PC-3 (cell line): ENCODE measurements at regions not wholly inside any gene's neighbourhood (a gene's known extent, or its start where the extent isn't known, plus 50 kb on each side); places are given as distances from the start of the nearest gene placed in this dataset.

Experiments
- CTCF ChIP-seq: fragments of 300-600 bp; sonication (generic); conservative IDR thresholded peaks from 2 replicates; pipeline ENCODE4 v1.5.1; 2017; ENCODE audit warnings: antibody characterized with exemption, low read depth, mild to moderate bottlenecking, low read length
- EZH2 ChIP-seq: fragments of 300-600 bp; sonication (generic); IDR thresholded peaks from one replicate; pipeline ENCODE4 v1.6.1; 2017; ENCODE audit warnings: antibody characterized with exemption, mild to moderate bottlenecking, low read length; ENCODE audit not compliant: unreplicated experiment
- EZH2phosphoT487 ChIP-seq: fragments of 300-600 bp; sonication (generic); IDR thresholded peaks from 2 replicates; pipeline ENCODE4 v1.6.1; 2018; ENCODE audit warnings: mild to moderate bottlenecking, antibody characterized with exemption, low read length, borderline replicate concordance

- TF ChIP-seq CTCF (no peak), EZH2 (no peak), EZH2phosphoT487 (no peak)
Measured at GRCh38 chr7:142413280-142414000, 155.6 kb upstream of the PRSS58 start.
